ENCODE measurements at regions not wholly inside any gene's neighbourhood (a gene's known extent, or its start where the extent isn't known, plus 50 kb on each side); places are given as distances from the start of the nearest gene placed in this dataset.

DNA sequence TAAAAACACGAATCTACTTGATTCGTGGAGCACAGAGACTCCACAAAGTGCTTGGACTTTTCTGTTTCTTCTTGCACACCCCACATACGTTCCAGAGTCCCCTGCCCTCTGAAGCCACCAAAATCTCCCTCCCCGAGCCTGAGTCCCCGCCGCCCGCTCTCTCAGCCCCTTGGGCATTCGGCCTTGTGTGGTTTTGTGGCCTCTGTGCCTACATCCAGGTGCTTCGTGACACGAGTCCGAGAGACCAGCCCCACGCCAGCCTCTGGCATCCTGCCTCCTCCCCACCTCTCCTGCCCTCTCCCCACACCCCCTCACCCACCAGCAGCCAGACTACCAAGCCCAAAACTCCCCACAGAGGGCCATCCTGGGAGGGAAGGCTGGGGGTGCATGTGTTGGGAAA lies 87.8 kb upstream of the PPP1R26 start:
- whole genome bisulfite sequencing (ENCODE audit: extremely low coverage, insufficient coverage, insufficient read length) = no CpG with 5 or more reads among the region's 12 CpGs

DNA sequence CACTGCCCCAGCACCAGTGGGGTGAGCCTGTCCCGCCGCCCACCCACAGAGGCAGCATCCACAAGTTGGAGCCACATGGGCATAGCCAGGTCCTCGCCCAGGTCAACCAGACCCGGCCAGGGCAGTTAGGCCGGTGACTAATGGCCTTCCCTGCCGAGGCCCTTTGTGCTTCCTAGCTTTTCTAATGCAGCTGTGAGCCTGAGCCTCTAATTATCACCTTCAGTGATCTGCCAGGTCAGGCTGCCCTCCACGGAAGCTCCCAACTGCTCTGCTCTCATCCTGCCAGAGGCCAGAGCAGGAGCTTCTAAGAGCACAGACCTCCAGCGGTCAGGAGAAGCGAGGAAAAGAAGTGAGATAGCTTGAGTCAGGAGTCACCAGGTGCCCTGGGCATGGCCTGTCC lies 87.1 kb upstream of the PPP1R26 start:
- Histone ChIP-seq H3K14ac (ENCODE audit: low read length) (no peak overlapping the region), H4K12ac (ENCODE audit: low read depth, low read length) (no peak overlapping the region), H2BK12ac (ENCODE audit: low read length) (no peak overlapping the region), H3K4me2 (ENCODE audit: low read length) (no peak overlapping the region), H3K23ac (ENCODE audit: low read length) (no peak overlapping the region), H3K4me1 (ENCODE audit: control insufficient read depth in 1 of 2, insufficient read depth in 2 of 2, low read length in 2 of 2) (no peaks in the 10 kb centered on the region), H4K8ac (ENCODE audit: low read depth, low read length) (no peak overlapping the region), H2AFZ (ENCODE audit: insufficient read depth, low read length, poor library complexity) (no peak overlapping the region), H3K9ac (ENCODE audit: low read length) (no peak overlapping the region), H3K79me2 (ENCODE audit: control insufficient read depth, insufficient read depth, low read length, poor library complexity) (no peaks in the 10 kb centered on the region), H3K4me3 (ENCODE audit: low read depth, low read length) (no peak overlapping the region), H3K18ac (ENCODE audit: low read length) (no peak overlapping the region), H3K9me3 (ENCODE audit: insufficient read depth, low read depth, low read length) (peaks cover 30% of the 10 kb centered on the region), H3K27ac (ENCODE audit: low read depth, low read length) (no peak overlapping the region), H2BK5ac (ENCODE audit: low read depth, low read length, poor library complexity) (no peak overlapping the region), H3K4ac (ENCODE audit: low read depth, low read length) (no peak overlapping the region), H2BK120ac (ENCODE audit: insufficient read depth, low read length, poor library complexity) (no peak overlapping the region), H3K79me1 (ENCODE audit: low read length) (no peaks in the 10 kb centered on the region), H4K91ac (ENCODE audit: low read depth, low read length) (no peak overlapping the region), H3K36me3 (ENCODE audit: control insufficient read depth in 1 of 2, insufficient read depth in 2 of 2, low read length in 2 of 2) (no peaks in the 10 kb centered on the region), H3K27me3 (ENCODE audit: insufficient read depth, low read length) (no peaks in the 10 kb centered on the region), H2AK5ac (ENCODE audit: low read length) (no peak overlapping the region)
- WGBS (ENCODE audit: extremely low coverage, insufficient coverage, insufficient read length) = no CpG with 5 or more reads among the region's 9 CpGs
- DNase-seq = no peak

More for the DNA sequence above, 87.8 kb upstream of the PPP1R26 start:
- no peaks in the 10 kb centered on the region for H3K27me3 ChIP-seq (ENCODE audit: insufficient read depth, low read length)
- H3K9ac ChIP-seq (ENCODE audit: low read length) = no peak overlapping the region
- H4K12ac ChIP-seq (ENCODE audit: low read depth, low read length) = no peak overlapping the region
- H2BK12ac ChIP-seq (ENCODE audit: low read length) = no peak overlapping the region
- no peak for DNase-seq
- no peak overlapping the region for H2BK120ac ChIP-seq (ENCODE audit: insufficient read depth, low read length, poor library complexity)
- no peaks in the 10 kb centered on the region for H3K4me1 ChIP-seq (ENCODE audit: control insufficient read depth in 1 of 2, insufficient read depth in 2 of 2, low read length in 2 of 2)
- H3K79me1 ChIP-seq (ENCODE audit: low read length) = no peaks in the 10 kb centered on the region
- H3K4ac ChIP-seq (ENCODE audit: low read depth, low read length) = no peak overlapping the region
- H2BK5ac ChIP-seq (ENCODE audit: low read depth, low read length, poor library complexity) = no peak overlapping the region
- H2AK5ac ChIP-seq (ENCODE audit: low read length) = no peak overlapping the region
- H4K8ac ChIP-seq (ENCODE audit: low read depth, low read length) = no peak overlapping the region
- H3K18ac ChIP-seq (ENCODE audit: low read length) = no peak overlapping the region
- no peaks in the 10 kb centered on the region for H3K79me2 ChIP-seq (ENCODE audit: control insufficient read depth, insufficient read depth, low read length, poor library complexity)
- H3K9me3 ChIP-seq (ENCODE audit: insufficient read depth, low read depth, low read length) = peaks cover 24% of the 10 kb centered on the region
- no peak overlapping the region for H4K91ac ChIP-seq (ENCODE audit: low read depth, low read length)
- H3K36me3 ChIP-seq (ENCODE audit: control insufficient read depth in 1 of 2, insufficient read depth in 2 of 2, low read length in 2 of 2) = no peaks in the 10 kb centered on the region
- H3K14ac ChIP-seq (ENCODE audit: low read length) = no peak overlapping the region
- H3K4me3 ChIP-seq (ENCODE audit: low read depth, low read length) = no peak overlapping the region
- no peak overlapping the region for H3K4me2 ChIP-seq (ENCODE audit: low read length)
- no peak overlapping the region for H3K27ac ChIP-seq (ENCODE audit: low read depth, low read length)
- no peak overlapping the region for H2AFZ ChIP-seq (ENCODE audit: insufficient read depth, low read length, poor library complexity)
- no peak overlapping the region for H3K23ac ChIP-seq (ENCODE audit: low read length)

DNA sequence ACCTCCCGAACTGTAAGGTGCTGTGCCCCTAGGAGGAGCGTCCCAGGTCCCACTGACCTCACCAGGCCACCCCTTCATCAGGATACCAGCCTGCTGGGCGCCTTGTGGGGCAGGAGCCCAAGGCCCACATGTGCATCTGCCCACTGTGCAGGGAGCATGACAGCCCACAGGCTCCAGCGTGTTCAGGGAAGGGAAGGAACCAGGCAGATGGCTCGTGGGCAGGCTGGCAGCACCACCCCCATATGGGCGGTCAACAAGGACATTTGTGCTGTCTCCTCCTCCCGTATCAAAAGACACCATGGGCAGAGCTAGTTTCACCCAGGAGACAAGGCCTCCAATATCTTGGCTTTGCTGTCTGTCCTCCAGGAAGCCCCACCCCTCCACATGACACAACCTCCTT lies 85.5 kb upstream of the PPP1R26 start:
- H3K18ac ChIP-seq (ENCODE audit: low read length) = no peak overlapping the region
- H2BK5ac ChIP-seq (ENCODE audit: low read depth, low read length, poor library complexity) = no peak overlapping the region
- H3K4me2 ChIP-seq (ENCODE audit: low read length) = no peak overlapping the region
- H3K23ac ChIP-seq (ENCODE audit: low read length) = no peak overlapping the region
- no peak overlapping the region for H4K12ac ChIP-seq (ENCODE audit: low read depth, low read length)
- no peak overlapping the region for H2BK12ac ChIP-seq (ENCODE audit: low read length)
- DNase-seq = no peak
- H3K9me3 ChIP-seq (ENCODE audit: insufficient read depth, low read depth, low read length) = peaks cover 36% of the 10 kb centered on the region
- no peak overlapping the region for H2AK5ac ChIP-seq (ENCODE audit: low read length)
- H3K14ac ChIP-seq (ENCODE audit: low read length) = no peak overlapping the region
- H2BK120ac ChIP-seq (ENCODE audit: insufficient read depth, low read length, poor library complexity) = no peak overlapping the region
- H3K36me3 ChIP-seq (ENCODE audit: control insufficient read depth in 1 of 2, insufficient read depth in 2 of 2, low read length in 2 of 2) = no peaks in the 10 kb centered on the region
- H3K79me2 ChIP-seq (ENCODE audit: control insufficient read depth, insufficient read depth, low read length, poor library complexity) = no peaks in the 10 kb centered on the region
- no peaks in the 10 kb centered on the region for H3K4me1 ChIP-seq (ENCODE audit: control insufficient read depth in 1 of 2, insufficient read depth in 2 of 2, low read length in 2 of 2)
- H3K9ac ChIP-seq (ENCODE audit: low read length) = no peak overlapping the region
- H2AFZ ChIP-seq (ENCODE audit: insufficient read depth, low read length, poor library complexity) = no peak overlapping the region
- no peak overlapping the region for H3K27ac ChIP-seq (ENCODE audit: low read depth, low read length)
- H3K79me1 ChIP-seq (ENCODE audit: low read length) = no peaks in the 10 kb centered on the region
- no peak overlapping the region for H4K91ac ChIP-seq (ENCODE audit: low read depth, low read length)
- no peak overlapping the region for H3K4me3 ChIP-seq (ENCODE audit: low read depth, low read length)
- H4K8ac ChIP-seq (ENCODE audit: low read depth, low read length) = no peak overlapping the region
- H3K4ac ChIP-seq (ENCODE audit: low read depth, low read length) = no peak overlapping the region
- no peaks in the 10 kb centered on the region for H3K27me3 ChIP-seq (ENCODE audit: insufficient read depth, low read length)
- no CpG with 5 or more reads among the region's 7 CpGs for WGBS (ENCODE audit: extremely low coverage, insufficient coverage, insufficient read length)

DNA sequence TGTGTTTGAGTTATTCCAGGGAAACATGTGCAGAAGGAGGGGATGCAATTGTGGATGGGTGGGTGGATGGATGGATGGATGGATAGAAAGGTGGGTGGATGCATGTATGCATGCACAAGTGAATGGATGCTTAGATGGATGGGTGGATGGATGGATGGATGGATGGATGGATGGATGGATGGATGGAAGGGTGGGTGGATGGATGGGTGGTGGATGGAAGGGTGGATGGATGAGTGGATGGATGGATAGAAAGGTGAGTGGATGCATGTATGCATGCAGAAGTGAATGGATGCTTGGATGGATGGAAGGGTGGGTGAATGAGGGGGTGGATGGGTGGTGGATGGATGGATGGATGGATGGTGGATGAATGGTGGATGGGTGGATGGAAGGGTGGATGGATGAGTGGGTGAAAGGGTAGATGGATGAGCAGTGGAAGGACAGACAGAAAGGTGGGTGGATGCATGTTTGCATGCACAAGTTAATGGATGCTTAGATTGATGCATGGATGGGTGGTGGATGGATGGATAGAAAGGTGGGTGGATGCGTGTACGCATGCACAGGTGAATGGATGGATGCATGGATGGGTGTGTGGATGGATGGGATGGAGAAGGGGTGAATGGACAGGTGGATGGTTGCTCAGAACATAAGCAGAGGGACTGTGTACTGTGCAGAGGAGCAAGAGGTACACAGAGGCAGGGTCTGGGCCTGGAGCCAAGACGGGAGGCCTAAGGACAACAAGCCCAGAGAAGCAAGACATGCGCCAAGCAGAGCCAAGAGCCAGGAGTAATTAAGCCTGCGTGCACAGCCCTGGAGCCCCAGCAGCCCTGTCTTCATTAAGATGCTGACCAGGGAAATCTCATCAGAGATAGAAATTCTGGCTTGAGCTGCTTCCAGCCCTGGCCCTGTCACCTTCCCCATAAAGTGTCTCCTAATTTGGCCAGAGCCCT lies 84.6 kb upstream of the PPP1R26 start:
- no peak overlapping the region for H3K18ac ChIP-seq (ENCODE audit: low read length)
- no peak overlapping the region for H2AK5ac ChIP-seq (ENCODE audit: low read length)
- H3K79me2 ChIP-seq (ENCODE audit: control insufficient read depth, insufficient read depth, low read length, poor library complexity) = no peaks in the 10 kb centered on the region
- H2BK12ac ChIP-seq (ENCODE audit: low read length) = no peak overlapping the region
- WGBS (ENCODE audit: extremely low coverage, insufficient coverage, insufficient read length) = no CpG with 5 or more reads among the region's 5 CpGs
- H3K23ac ChIP-seq (ENCODE audit: low read length) = no peak overlapping the region
- H3K4me3 ChIP-seq (ENCODE audit: low read depth, low read length) = no peak overlapping the region
- no peak overlapping the region for H2AFZ ChIP-seq (ENCODE audit: insufficient read depth, low read length, poor library complexity)
- no peak overlapping the region for H3K9ac ChIP-seq (ENCODE audit: low read length)
- no peaks in the 10 kb centered on the region for H3K36me3 ChIP-seq (ENCODE audit: control insufficient read depth in 1 of 2, insufficient read depth in 2 of 2, low read length in 2 of 2)
- no peak overlapping the region for H3K4me2 ChIP-seq (ENCODE audit: low read length)
- no peak overlapping the region for H4K91ac ChIP-seq (ENCODE audit: low read depth, low read length)
- H3K27me3 ChIP-seq (ENCODE audit: insufficient read depth, low read length) = no peaks in the 10 kb centered on the region
- no peaks in the 10 kb centered on the region for H3K79me1 ChIP-seq (ENCODE audit: low read length)
- H4K12ac ChIP-seq (ENCODE audit: low read depth, low read length) = no peak overlapping the region
- H2BK5ac ChIP-seq (ENCODE audit: low read depth, low read length, poor library complexity) = no peak overlapping the region
- no peaks in the 10 kb centered on the region for H3K4me1 ChIP-seq (ENCODE audit: control insufficient read depth in 1 of 2, insufficient read depth in 2 of 2, low read length in 2 of 2)
- H3K27ac ChIP-seq (ENCODE audit: low read depth, low read length) = no peak overlapping the region
- H2BK120ac ChIP-seq (ENCODE audit: insufficient read depth, low read length, poor library complexity) = no peak overlapping the region
- no peak for DNase-seq
- peaks cover 40% of the 10 kb centered on the region for H3K9me3 ChIP-seq (ENCODE audit: insufficient read depth, low read depth, low read length)
- H4K8ac ChIP-seq (ENCODE audit: low read depth, low read length) = no peak overlapping the region
- H3K4ac ChIP-seq (ENCODE audit: low read depth, low read length) = no peak overlapping the region
- H3K14ac ChIP-seq (ENCODE audit: low read length) = no peak overlapping the region

Data from trophoblast cell (in vitro differentiated cells and primary cell).